CD4-positive, alpha-beta T cell (primary cell): ENCODE measurements at regions not wholly inside any gene's neighbourhood (a gene's known extent, or its start where the extent isn't known, plus 50 kb on each side); places are given as distances from the start of the nearest gene placed in this dataset.

Source experiments
- ATAC-seq: fragments of 200-7000 bp; cut with Tn5 transposase; one replicate; pipeline ENCODE4 v1.10.0; 2022; ENCODE audit warnings: mild to moderate bottlenecking; ENCODE audit not compliant: poor library complexity
- CTCF ChIA-PET: fragments of 350-600 bp; sonication (Branson Sonifier 250); formaldehyde crosslinking; loops from one replicate; lab custom pipeline; 2021; ENCODE audit warnings: antibody characterized with exemption, inconsistent platforms; lab: Charles Lee
- POLR2A ChIA-PET: fragments of 350-600 bp; sonication (Branson Sonifier 250); formaldehyde crosslinking; loops from one replicate; lab custom pipeline; 2021; ENCODE audit warnings: antibody characterized with exemption, inconsistent platforms; lab: Charles Lee
- DNase-seq, 14 experiments: peaks; one replicate each; pipeline ENCODE4 v3.0.0-alpha.2; 2013 to 2020; ENCODE audit warnings: mixed read lengths in 2 of 14
- H3K27ac ChIP-seq, 2 donors: one replicate each; pipeline versions ENCODE4 v1.5.1 to v1.7.0; 2013; ENCODE audit warnings: low read length in 2 of 2, low read depth in 1 of 2, mild to moderate bottlenecking in 1 of 2
- H3K27me3 ChIP-seq, 2 experiments: 1 replicate in 1 of 2; 2 replicates in 1 of 2; pipeline versions ENCODE4 v1.6.1 to v1.7.0; 2013; ENCODE audit warnings: low read length in 2 of 2, control low read depth in 1 of 2, mild to moderate bottlenecking in 1 of 2, moderate library complexity in 1 of 2; ENCODE audit not compliant: insufficient read depth in 2 of 2, control insufficient read depth in 1 of 2
- H3K36me3 ChIP-seq: one replicate; pipeline ENCODE4 v1.6.1; 2013; ENCODE audit warnings: low read length, control low read depth; ENCODE audit not compliant: insufficient read depth
- H3K4me1 ChIP-seq: one replicate; pipeline ENCODE4 v1.6.1; 2013; ENCODE audit warnings: low read length, control low read depth; ENCODE audit not compliant: insufficient read depth
- H3K4me3 ChIP-seq: one replicate; pipeline ENCODE4 v1.5.1; 2013; ENCODE audit warnings: mild to moderate bottlenecking, low read length, moderate library complexity
- H3K9me3 ChIP-seq, 2 experiments: 1 replicate in 1 of 2; 2 replicates in 1 of 2; pipeline versions ENCODE4 v1.6.1 to v1.7.0; 2013; ENCODE audit warnings: low read length in 2 of 2, mild to moderate bottlenecking in 2 of 2, control low read depth in 1 of 2, moderate library complexity in 1 of 2; ENCODE audit not compliant: control insufficient read depth in 1 of 2, insufficient read depth in 1 of 2
- H3K27ac Mint-ChIP-seq: one replicate; pipeline ENCODE4 v1.8.0; 2020; ENCODE audit warnings: mixed read lengths
- H3K27me3 Mint-ChIP-seq: one replicate; pipeline ENCODE4 v1.8.0; 2021; ENCODE audit warnings: mixed read lengths
- H3K36me3 Mint-ChIP-seq: one replicate; pipeline ENCODE4 v1.8.0; 2021; ENCODE audit warnings: low read depth, mixed read lengths
- H3K4me1 Mint-ChIP-seq: one replicate; pipeline ENCODE4 v1.8.0; 2021; ENCODE audit warnings: low read depth, mixed read lengths
- H3K4me3 Mint-ChIP-seq: one replicate; pipeline ENCODE4 v1.8.0; 2020; ENCODE audit warnings: mild to moderate bottlenecking, mixed read lengths
- H3K9me3 Mint-ChIP-seq: one replicate; pipeline ENCODE4 v1.8.0; 2020; ENCODE audit warnings: mixed read lengths
- CTCF ChIP-seq: fragments of 200-600 bp; IDR thresholded peaks from one replicate; pipeline ENCODE4 v1.8.0; 2022; ENCODE audit warnings: antibody characterized with exemption, mild to moderate bottlenecking
- intact Hi-C, 2 experiments: fragments of 100-400 bp; cut with DNase I in 1 of 2; cut with micrococcal nuclease in 1 of 2; formaldehyde crosslinking; loops; one replicate each; pipeline versions ENCODE4 v1.15.1 to v1.9.0; 2023 to 2025; cut with DNase I, micrococcal nuclease

GRCh38 chr2:64393383-64394010 is 60.5 kb upstream of the LGALSL start:
- Histone ChIP-seq H3K27ac (no peak overlapping the region), H3K9me3 (peaks cover 3 to 4% of the 10 kb centered on the region in 2 experiments), H3K4me1 (no peaks in the 10 kb centered on the region), H3K4me3 (no peak overlapping the region), H3K27me3 (no peaks in the 10 kb centered on the region), H3K36me3 (no peaks in the 10 kb centered on the region)
- no peaks in the 10 kb centered on the region for H3K4me1 Mint-ChIP-seq
- TF ChIP-seq CTCF = no peak
- H3K4me3 Mint-ChIP-seq = no peak overlapping the region
- peaks cover 5% of the 10 kb centered on the region for H3K27me3 Mint-ChIP-seq
- no peak overlapping the region for H3K27ac Mint-ChIP-seq
- DNase-seq (no peak), ATAC-seq (no peak)
- no peaks in the 10 kb centered on the region for H3K36me3 Mint-ChIP-seq
- peaks cover 10% of the 10 kb centered on the region for H3K9me3 Mint-ChIP-seq
- POLR2A ChIA-PET = no interaction called here
- intact Hi-C loops = no loop called here
- CTCF ChIA-PET = no interaction called here

- ATAC-seq (no peak), DNase-seq (no peak)
- POLR2A ChIA-PET = no interaction called here
- peaks cover 10% of the 10 kb centered on the region for H3K9me3 Mint-ChIP-seq
- H3K36me3 Mint-ChIP-seq = no peaks in the 10 kb centered on the region
- peaks cover 5% of the 10 kb centered on the region for H3K27me3 Mint-ChIP-seq
- CTCF ChIA-PET = no interaction called here
- TF ChIP-seq CTCF = no peak
- Histone ChIP-seq H3K9me3 (peaks cover 3 to 4% of the 10 kb centered on the region in 2 experiments), H3K27me3 (no peaks in the 10 kb centered on the region), H3K4me3 (no peak overlapping the region), H3K4me1 (no peaks in the 10 kb centered on the region), H3K27ac (no peak overlapping the region), H3K36me3 (no peaks in the 10 kb centered on the region)
- H3K4me3 Mint-ChIP-seq = no peak overlapping the region
- intact Hi-C loops = no loop called here
- no peaks in the 10 kb centered on the region for H3K4me1 Mint-ChIP-seq
- no peak overlapping the region for H3K27ac Mint-ChIP-seq
Measured at GRCh38 chr2:64394153-64394552, 59.8 kb upstream of the LGALSL start.

GRCh38 chr2:64396001-64396400 is 58.0 kb upstream of the LGALSL start:
- Histone ChIP-seq H3K9me3 (no peaks in the 10 kb centered on the region), H3K4me1 (no peaks in the 10 kb centered on the region), H3K27me3 (no peaks in the 10 kb centered on the region), H3K27ac (no peak overlapping the region), H3K36me3 (no peaks in the 10 kb centered on the region), H3K4me3 (no peak overlapping the region)
- H3K4me1 Mint-ChIP-seq = no peaks in the 10 kb centered on the region
- H3K36me3 Mint-ChIP-seq = no peaks in the 10 kb centered on the region
- ATAC-seq (no peak), DNase-seq (no peak)
- CTCF ChIA-PET = no interaction called here
- H3K4me3 Mint-ChIP-seq = no peak overlapping the region
- TF ChIP-seq CTCF = no peak
- H3K9me3 Mint-ChIP-seq = peaks cover 8% of the 10 kb centered on the region
- POLR2A ChIA-PET = no interaction called here
- peaks cover 5% of the 10 kb centered on the region for H3K27me3 Mint-ChIP-seq
- no peak overlapping the region for H3K27ac Mint-ChIP-seq
- intact Hi-C loops = no loop called here
